ENCODE measurements at regions not wholly inside any gene's neighbourhood (a gene's known extent, or its start where the extent isn't known, plus 50 kb on each side); places are given as distances from the start of the nearest gene placed in this dataset.

DNA sequence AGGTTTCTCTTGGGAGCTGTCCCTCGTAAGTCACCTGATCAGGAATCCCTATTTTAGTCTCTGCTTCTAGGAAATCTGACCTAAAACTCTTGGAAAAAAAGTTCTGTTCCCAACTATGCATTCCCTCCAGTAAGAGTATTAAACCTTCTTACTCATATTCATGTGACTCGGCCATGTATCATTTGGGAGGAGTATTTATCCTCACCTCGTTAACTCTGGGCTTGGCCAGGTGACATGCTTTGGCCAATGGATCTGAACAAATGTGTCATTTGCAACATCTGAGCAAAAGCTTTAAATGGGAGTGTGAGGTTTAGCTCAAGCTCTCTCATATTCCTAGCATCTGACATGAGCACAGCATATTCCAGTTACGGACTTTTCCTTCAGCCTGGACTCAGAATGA is 226.8 kb downstream of the NUAK1 start:
- DNase-seq: no peak

- DNase-seq: no peak
Measured at GRCh38 chr12:105912882-105913678, 225.7 kb downstream of the NUAK1 start.

DNA sequence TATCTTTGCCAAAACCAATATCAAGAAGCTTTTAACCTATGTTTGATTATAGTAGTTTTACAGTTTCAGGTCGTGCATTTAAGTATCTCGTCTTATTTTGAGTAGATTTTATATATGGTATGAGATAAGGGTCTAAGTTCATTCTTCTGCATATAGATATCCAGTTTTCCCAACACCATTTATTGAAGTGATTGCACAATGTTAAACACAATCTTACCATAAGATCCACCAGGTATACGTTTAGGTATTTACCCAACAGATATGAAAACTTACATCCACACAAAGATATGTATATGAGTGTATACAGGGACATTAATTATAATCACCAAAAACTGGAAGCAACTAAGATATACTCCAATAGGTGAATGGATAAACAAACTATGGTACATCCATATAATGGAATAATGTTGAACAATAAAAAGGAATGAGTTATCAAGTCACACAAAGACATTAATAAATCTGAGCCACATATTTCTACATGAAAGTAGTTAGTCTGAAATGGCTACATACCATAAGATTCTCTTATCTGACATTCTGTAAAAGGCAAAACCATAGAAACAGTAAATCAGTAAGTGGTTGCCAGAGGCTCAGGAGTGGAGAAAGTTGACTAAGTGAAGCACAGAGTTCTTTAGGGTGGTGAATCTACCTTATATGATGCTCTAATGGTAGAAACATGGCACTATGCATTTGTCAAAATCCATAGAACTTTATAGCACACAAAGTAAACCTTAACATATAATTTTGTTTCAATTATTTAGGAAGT is 222.6 kb downstream of the NUAK1 start:
- no peak for DNase-seq

DNA sequence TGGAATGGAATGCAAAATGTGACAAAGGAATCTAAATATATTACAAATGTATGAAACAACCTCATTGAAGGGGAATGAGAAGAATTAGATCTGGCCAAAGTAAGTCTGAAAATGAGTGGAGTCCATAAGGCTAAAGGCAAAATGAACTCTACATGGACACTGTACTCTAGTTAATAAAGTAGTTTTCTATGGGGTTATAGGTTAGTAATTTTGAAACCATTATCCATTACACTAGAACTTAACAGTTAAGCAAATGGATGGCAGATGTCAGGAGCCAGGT is 222.1 kb downstream of the NUAK1 start:
- no peak for DNase-seq

GRCh38 chr12:105920161-105920684 is 218.5 kb downstream of the NUAK1 start:
- DNase-seq: peak; percentile 4

- no peak for DNase-seq
Measured at GRCh38 chr12:105921055-105921454, 217.7 kb downstream of the NUAK1 start.

GRCh38 chr12:105921872-105922669 is 216.7 kb downstream of the NUAK1 start:
- no peak for DNase-seq

DNA sequence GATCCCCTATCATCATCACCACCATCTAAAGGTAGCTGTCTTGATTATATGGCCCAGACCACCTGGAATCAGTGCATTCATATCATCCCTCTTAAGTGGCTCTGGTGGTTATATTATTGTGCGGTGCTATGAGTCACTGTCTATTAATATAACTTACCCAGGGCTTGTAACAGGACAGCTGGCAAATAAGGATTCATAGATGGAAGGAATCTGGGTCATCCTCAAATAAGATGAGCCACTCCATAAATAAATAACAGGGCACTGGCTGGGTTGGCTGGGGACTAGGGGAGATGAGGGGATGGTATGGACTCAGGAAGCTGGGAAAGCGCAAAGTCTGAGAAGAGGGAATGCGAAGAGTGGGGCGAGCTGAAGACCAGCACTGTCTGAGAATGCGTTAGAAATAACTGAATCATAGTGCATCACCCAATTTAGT is 216.1 kb downstream of the NUAK1 start:
- peak; percentile 81 for DNase-seq

DNA sequence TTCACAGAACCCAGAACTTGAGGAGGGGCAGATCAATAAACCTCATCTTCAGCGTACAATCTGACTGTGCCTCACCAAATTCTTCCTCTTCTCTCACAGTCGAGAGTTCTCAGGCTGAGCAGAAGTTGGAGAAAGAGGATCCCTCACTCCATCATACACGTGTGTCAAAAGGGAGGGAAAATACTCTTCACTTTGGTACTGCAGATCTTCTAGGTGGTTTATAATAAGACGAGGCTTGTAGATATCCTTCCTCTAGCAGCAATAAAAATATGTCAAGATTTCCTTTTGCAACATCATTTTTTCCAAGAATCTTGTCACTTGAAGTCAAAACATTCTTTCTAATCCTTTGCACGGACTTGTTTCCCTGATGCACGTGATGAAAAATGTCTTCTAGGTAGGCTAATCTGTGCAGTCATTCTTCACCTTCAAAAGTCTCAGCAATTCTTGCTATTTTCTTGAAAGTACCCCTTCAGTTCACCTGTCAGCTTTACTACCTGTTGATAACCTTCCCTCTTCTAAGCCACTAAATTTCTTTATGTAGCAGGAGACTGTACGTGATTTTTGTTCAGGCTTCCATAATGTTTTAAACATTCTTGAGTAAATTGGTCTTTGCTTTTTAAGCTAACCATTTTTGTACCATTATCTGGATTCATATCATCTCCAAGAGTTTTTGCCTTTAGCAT is 214.1 kb downstream of the NUAK1 start:
- DNase-seq: no peak

GRCh38 chr12:105927564-105927963 is 211.2 kb downstream of the NUAK1 start:
- no peak for DNase-seq

DNA sequence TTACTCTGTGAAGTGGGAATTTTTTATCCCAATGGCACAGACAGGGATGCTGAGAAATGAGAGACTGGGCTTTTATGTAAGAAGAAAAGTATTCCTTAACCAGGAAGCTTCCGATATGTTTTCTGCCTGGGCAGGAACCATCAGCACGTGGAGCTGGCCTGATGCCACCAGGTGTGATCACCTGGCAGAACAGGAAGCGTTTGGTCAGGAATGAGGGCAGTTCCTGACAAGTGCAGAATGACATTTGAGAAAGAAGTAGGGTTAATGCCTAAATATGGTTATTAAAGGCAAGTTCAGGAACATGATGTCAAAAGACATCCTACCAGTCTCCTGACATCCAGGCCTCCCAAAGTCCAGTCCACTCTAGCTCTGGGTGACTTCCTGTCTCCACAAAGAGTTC is 210.3 kb downstream of the NUAK1 start:
- no peak for DNase-seq

GRCh38 chr12:105929192-105929591 is 209.6 kb downstream of the NUAK1 start:
- DNase-seq: no peak

- DNase-seq: no peak
Measured at GRCh38 chr12:105930557-105931503, 207.9 kb downstream of the NUAK1 start.

GRCh38 chr12:105931762-105932570 is 206.8 kb downstream of the NUAK1 start:
- DNase-seq: no peak

DNA sequence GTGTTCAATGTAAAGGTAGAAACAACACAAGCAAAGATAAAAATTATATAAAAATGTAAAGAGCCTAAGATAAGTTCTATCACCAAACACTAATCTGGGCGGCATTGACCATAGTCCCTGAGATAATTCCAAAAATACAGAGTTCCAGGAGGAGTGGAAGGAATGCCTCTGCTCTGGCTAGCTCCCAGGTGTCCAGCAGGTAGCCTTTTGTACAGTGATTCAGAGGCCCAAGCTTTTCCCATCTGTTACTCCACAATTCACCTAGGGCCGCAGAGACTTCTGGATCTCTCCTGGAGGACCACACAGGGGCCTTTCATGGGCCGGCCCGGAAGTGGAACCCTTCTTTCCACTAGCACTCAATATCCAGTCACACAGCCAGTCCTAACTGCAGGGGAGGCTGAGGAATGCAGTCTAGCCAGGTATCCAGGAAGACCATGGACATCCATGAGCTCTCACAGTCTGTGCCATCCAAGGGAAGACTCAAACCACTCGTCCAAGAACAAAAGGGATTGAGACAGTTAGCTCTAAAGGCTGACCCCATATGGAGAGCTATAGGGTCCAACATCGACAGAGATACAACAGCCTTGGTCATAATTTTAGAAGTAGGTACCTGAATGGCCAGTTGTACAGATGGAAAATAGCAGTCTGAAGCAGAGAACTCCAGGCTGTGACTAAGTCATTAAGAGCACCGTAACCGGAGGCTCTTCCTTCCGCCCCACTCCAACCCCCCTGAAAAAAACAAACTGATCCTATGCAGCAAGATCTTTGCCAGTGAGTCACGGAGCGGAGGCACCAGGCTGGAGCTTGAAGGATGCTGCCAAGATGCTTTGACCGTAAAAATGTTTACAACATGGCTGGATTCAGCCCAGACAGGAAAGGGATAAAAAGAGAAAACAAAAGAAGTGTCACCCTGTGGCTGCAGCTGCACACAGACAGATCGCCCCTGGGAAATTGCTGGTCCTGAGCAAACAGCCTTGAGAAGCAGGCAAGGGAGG is 204.8 kb downstream of the NUAK1 start:
- no peak for DNase-seq

DNA sequence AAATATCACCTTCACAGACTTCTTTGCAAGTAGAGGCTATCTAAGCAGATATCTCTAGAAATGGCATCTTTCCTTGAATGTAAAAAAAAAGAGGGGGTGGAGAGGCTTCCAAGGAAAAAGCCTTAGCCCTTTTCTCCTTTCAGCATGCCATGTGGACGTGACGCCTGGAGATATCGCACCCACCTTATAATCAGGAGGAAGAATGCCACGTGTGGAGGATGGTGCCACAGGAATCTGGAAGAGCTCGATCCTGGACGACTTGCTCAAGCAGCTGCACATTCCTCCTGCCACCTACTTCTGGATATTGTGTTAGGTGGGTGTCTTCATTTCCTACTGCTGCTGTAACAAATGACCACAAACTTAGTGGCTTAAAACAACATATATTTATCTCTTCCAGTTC is 203.6 kb downstream of the NUAK1 start:
- no peak for DNase-seq

GRCh38 chr12:105935981-105936380 is 202.8 kb downstream of the NUAK1 start:
- no peak for DNase-seq

DNA sequence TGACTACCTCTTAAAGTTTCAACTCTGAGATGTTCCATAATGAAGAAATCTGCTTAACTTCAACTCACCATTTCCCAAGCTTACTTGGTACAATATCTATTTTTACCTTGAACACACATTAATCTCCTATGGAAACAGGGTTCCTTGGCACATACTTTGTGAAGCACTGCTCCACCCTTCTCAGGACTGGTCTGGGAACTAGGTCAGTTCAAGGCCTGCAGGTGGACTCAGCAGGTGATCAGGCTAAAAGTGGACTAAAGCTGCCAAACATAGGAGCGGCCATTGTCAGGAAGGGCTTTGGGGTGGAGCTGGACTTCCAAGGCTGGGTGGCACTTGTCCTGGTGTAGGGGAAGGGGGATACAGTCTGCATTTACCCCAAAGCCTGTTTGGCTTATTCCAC is 202.3 kb downstream of the NUAK1 start:
- DNase-seq: no peak

- DNase-seq: no peak
Measured at GRCh38 chr12:105937009-105937408, 201.7 kb downstream of the NUAK1 start.
